ENCODE measurements at regions not wholly inside any gene's neighbourhood (a gene's known extent, or its start where the extent isn't known, plus 50 kb on each side); places are given as distances from the start of the nearest gene placed in this dataset.

- Histone ChIP-seq H4K8ac (ENCODE audit: extremely low read depth, insufficient read depth, low read length) (no peak overlapping the region), H4K20me1 (replicated peaks in 1 of 2; ENCODE audit: control insufficient read depth in 1 of 2, insufficient read depth in 2 of 2, low read length in 2 of 2) (no peaks in the 10 kb centered on the region), H3K14ac (ENCODE audit: insufficient read length) (no peak overlapping the region), H3K9ac (replicated peaks in 1 of 4; ENCODE audit: extremely low read depth in 1 of 4, low read depth in 3 of 4, low read length in 3 of 4) (no peak overlapping the region), H3K9me3 (ENCODE audit: insufficient read depth in 2 of 2, low read depth in 1 of 2, low read length in 1 of 2) (no peaks in the 10 kb centered on the region), H2BK12ac (ENCODE audit: low read depth, low read length) (no peak overlapping the region), H4K5ac (ENCODE audit: insufficient read length, low read depth, low read length) (no peak overlapping the region), H3K56ac (replicated peaks; ENCODE audit: insufficient read length, low read depth, low read length) (no peak overlapping the region), H2AFZ (ENCODE audit: low read length) (no peak overlapping the region), H2AK5ac (ENCODE audit: low read depth, low read length) (no peak overlapping the region), H3K23ac (ENCODE audit: insufficient read length) (no peak overlapping the region), H3K4ac (replicated peaks; ENCODE audit: insufficient read length, low read depth, low read length) (no peak overlapping the region), H3K36me3 (ENCODE audit: control insufficient read depth in 2 of 4, insufficient read depth in 4 of 4, low read length in 3 of 4) (no peaks in the 10 kb centered on the region), H4K91ac (replicated peaks; ENCODE audit: insufficient read length, low read length) (no peak overlapping the region), H2BK120ac (replicated peaks; ENCODE audit: low read depth, low read length) (no peak overlapping the region), H3K4me2 (ENCODE audit: insufficient read depth in 1 of 2, low read depth in 2 of 2, low read length in 2 of 2) (no peak overlapping the region), H2BK20ac (ENCODE audit: low read length) (no peak overlapping the region), H3K4me1 (replicated peaks in 1 of 4; ENCODE audit: control insufficient read depth in 3 of 4, insufficient read depth in 4 of 4, low read length in 3 of 4) (no peaks in the 10 kb centered on the region), H2BK15ac (ENCODE audit: low read length) (no peak overlapping the region), H3K79me2 (ENCODE audit: control insufficient read depth in 1 of 2, insufficient read depth in 2 of 2, low read length in 2 of 2) (no peaks in the 10 kb centered on the region), H3K23me2 (ENCODE audit: low read depth, low read length) (no peaks in the 10 kb centered on the region), H2BK5ac (ENCODE audit: low read depth, low read length) (no peak overlapping the region), H3K18ac (ENCODE audit: extremely low read depth, low read length) (no peak overlapping the region), H3K27ac (ENCODE audit: low read depth, low read length) (no peak overlapping the region), H3K27me3 (replicated peaks in 1 of 4; ENCODE audit: control insufficient read depth in 3 of 4, extremely low read depth in 1 of 4, insufficient read depth in 3 of 4, low read length in 3 of 4) (no peaks in the 10 kb centered on the region), H3K79me1 (ENCODE audit: low read depth, low read length) (no peaks in the 10 kb centered on the region), H3K4me3 (ENCODE audit: extremely low read depth in 1 of 4, insufficient read depth in 2 of 4, low read depth in 3 of 4, low read length in 4 of 4) (no peak overlapping the region)
- ChIA-PET CTCF (ENCODE audit: partially characterized antibody) (interaction anchor here (0.6 to 0.8 kb wide), 2 partner anchors 17 to 180 kb away, joined by 3 read pairs; no protein-coding TSS in a partner anchor), POLR2A (ENCODE audit: partially characterized antibody) (no interaction called here)
- 95% methylated on average over 1 of the region's 1 CpG; no CpG with 5 or more reads in 1 of the 2 experiments for WGBS, 2 experiments (ENCODE audit: extremely low coverage in 1 of 2, insufficient coverage in 1 of 2, insufficient read length in 1 of 2, insufficient replicate concordance in 2 of 2, low coverage in 1 of 2, low lambda C conversion rate in 2 of 2, missing lambda C conversion rate in 1 of 2)
- FAIRE-seq (no peak), DNase-seq (ENCODE audit: low read depth in 1 of 2, low spot score in 2 of 2) (no peak)
- TF ChIP-seq TCF12 (IDR thresholded peaks at IDR 0.05; ENCODE audit: low read depth, low read length) = no peak
- TF ChIP-seq YY1 (IDR thresholded peaks at IDR 0.05; ENCODE audit: low read depth, low read length) = no peak
- TF ChIP-seq KDM4A (IDR thresholded peaks at IDR 0.05; ENCODE audit: low read depth, low read length, severe bottlenecking) = no peak
- TF ChIP-seq, protein P1, sequence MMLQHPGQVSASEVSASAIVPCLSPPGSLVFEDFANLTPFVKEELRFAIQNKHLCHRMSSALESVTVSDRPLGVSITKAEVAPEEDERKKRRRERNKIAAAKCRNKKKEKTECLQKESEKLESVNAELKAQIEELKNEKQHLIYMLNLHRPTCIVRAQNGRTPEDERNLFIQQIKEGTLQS (IDR thresholded peaks at IDR 0.05; ENCODE audit: insufficient read depth, low read depth, low read length) = no peak
- TF ChIP-seq BRCA1 (IDR thresholded peaks at IDR 0.05; ENCODE audit: low read depth, low read length) = no peak
- TF ChIP-seq GABPA (IDR thresholded peaks at IDR 0.05; ENCODE audit: borderline replicate concordance, insufficient read depth, low read length) = no peak
- no peak for TF ChIP-seq SP4 (IDR thresholded peaks at IDR 0.05; ENCODE audit: low read length)
- TF ChIP-seq TBP (IDR thresholded peaks at IDR 0.05; ENCODE audit: low read depth, low read length) = no peak
- TF ChIP-seq KDM1A (IDR thresholded peaks at IDR 0.05; ENCODE audit: borderline replicate concordance, low read length) = no peak
- no peak for TF ChIP-seq CEBPB (IDR thresholded peaks at IDR 0.05; ENCODE audit: low read depth, low read length)
- TF ChIP-seq CTBP2 (IDR thresholded peaks at IDR 0.05; ENCODE audit: borderline replicate concordance, insufficient read depth, insufficient read length, low read length) = no peak
- TF ChIP-seq KDM5A (IDR thresholded peaks at IDR 0.05; ENCODE audit: low read length) = no peak
- TF ChIP-seq CTCF (IDR thresholded peaks at IDR 0.05; ENCODE audit: control extremely low read depth in 1 of 3, insufficient read depth in 1 of 3, low read depth in 1 of 3, low read length in 3 of 3) = no peak
These were observed 189.2 kb upstream of the CLNK start for GRCh38 chr4:10873809-10874208.

Measured in H1 (cell line).